MCF 10A (cell line): ENCODE measurements at regions not wholly inside any gene's neighbourhood (a gene's known extent, or its start where the extent isn't known, plus 50 kb on each side); places are given as distances from the start of the nearest gene placed in this dataset.
A peak's percentile ranks its signal among the peaks of the same experiment; 100 is the strongest.

ENCODE experiments used
- BruUV-seq: library from RNA; stranded (reverse); fragments of 400-500 nt; replicated peaks from 2 replicates; lab custom pipeline; 2021; lab: Mats Ljungman, UMichigan
- CTCF ChIA-PET: fragments of 300-600 bp; sonication (Branson Sonifier 250); formaldehyde crosslinking; extraction: SDS; loops from one replicate; lab custom pipeline; 2021; ENCODE audit warnings: antibody characterized with exemption, inconsistent platforms; lab: Yijun Ruan, JAX
- POLR2A ChIA-PET: fragments of 300-600, 350-650 bp; sonication (Branson Sonifier 250); formaldehyde crosslinking; extraction: SDS; loops from one replicate; lab custom pipeline; 2020; ENCODE audit warnings: antibody characterized with exemption, inconsistent platforms; lab: Yijun Ruan, JAX
- DNase-seq: peaks from one replicate; pipeline ENCODE4 v3.0.0-alpha.2; 2018; ENCODE audit not compliant: unreplicated experiment
- H3K27ac Mint-ChIP-seq: one replicate; pipeline ENCODE4 v1.8.0; 2022; ENCODE audit warnings: mild to moderate bottlenecking, low read depth, mixed read lengths; ENCODE audit not compliant: unreplicated experiment
- H3K27me3 Mint-ChIP-seq: one replicate; pipeline ENCODE4 v1.8.0; 2022; ENCODE audit warnings: mixed read lengths; ENCODE audit not compliant: insufficient read depth, unreplicated experiment
- H3K36me3 Mint-ChIP-seq: one replicate; pipeline ENCODE4 v1.8.0; 2022; ENCODE audit warnings: mild to moderate bottlenecking, moderate library complexity, mixed read lengths; ENCODE audit not compliant: insufficient read depth, unreplicated experiment
- H3K4me1 Mint-ChIP-seq: one replicate; pipeline ENCODE4 v1.8.0; 2022; ENCODE audit warnings: mixed read lengths; ENCODE audit not compliant: insufficient read depth, unreplicated experiment
- H3K4me3 Mint-ChIP-seq: one replicate; pipeline ENCODE4 v1.8.0; 2022; ENCODE audit warnings: mild to moderate bottlenecking, moderate library complexity, mixed read lengths; ENCODE audit not compliant: unreplicated experiment
- H3K9me3 Mint-ChIP-seq: one replicate; pipeline ENCODE4 v1.8.0; 2022; ENCODE audit warnings: mixed read lengths; ENCODE audit not compliant: unreplicated experiment
- CTCF ChIP-seq: fragments of 200-600 bp; IDR thresholded peaks from one replicate; pipeline ENCODE4 v1.8.0; 2022; ENCODE audit warnings: antibody characterized with exemption, mild to moderate bottlenecking; ENCODE audit not compliant: unreplicated experiment
- intact Hi-C: fragments of 100-400 bp; cut with micrococcal nuclease; formaldehyde crosslinking; loops from 2 replicates; pipeline ENCODE4 v1.14.1; 2022

- no peak for DNase-seq
- TF ChIP-seq CTCF = no peak
- CTCF ChIA-PET = no interaction called here
- intact Hi-C loops = loop anchor here (2.0 kb wide), 1 partner anchor 71 kb away; no protein-coding TSS in a partner anchor
- Mint-ChIP-seq H3K27ac (no peak overlapping the region), H3K9me3 (peaks cover 9% of the 10 kb centered on the region), H3K4me1 (peaks cover 11% of the 10 kb centered on the region), H3K36me3 (no peaks in the 10 kb centered on the region), H3K27me3 (no peaks in the 10 kb centered on the region), H3K4me3 (no peak overlapping the region)
- POLR2A ChIA-PET = no interaction called here
- no TSS peak for BruUV-seq
Observed at GRCh38 chr18:68399721-68400120, 315.2 kb downstream of the TMX3 start.

- H3K27ac Mint-ChIP-seq = no peak overlapping the region
- H3K4me3 Mint-ChIP-seq = no peak overlapping the region
- DNase-seq = peak; percentile 73
- no peak for TF ChIP-seq CTCF
- H3K36me3 Mint-ChIP-seq = no peaks in the 10 kb centered on the region
- H3K27me3 Mint-ChIP-seq = no peaks in the 10 kb centered on the region
- ChIA-PET CTCF (interaction anchor here (0.6 to 1.4 kb wide), 3 partner anchors 10 to 121 kb away, joined by 3 to 5 read pairs (median 4); no protein-coding TSS in a partner anchor), POLR2A (no interaction called here)
- intact Hi-C loops = no loop called here
- BruUV-seq = no TSS peak
- peaks cover 11% of the 10 kb centered on the region for H3K4me1 Mint-ChIP-seq
- peaks cover 9% of the 10 kb centered on the region for H3K9me3 Mint-ChIP-seq
Observed at GRCh38 chr18:68397241-68398035, 317.5 kb downstream of the TMX3 start.

DNA sequence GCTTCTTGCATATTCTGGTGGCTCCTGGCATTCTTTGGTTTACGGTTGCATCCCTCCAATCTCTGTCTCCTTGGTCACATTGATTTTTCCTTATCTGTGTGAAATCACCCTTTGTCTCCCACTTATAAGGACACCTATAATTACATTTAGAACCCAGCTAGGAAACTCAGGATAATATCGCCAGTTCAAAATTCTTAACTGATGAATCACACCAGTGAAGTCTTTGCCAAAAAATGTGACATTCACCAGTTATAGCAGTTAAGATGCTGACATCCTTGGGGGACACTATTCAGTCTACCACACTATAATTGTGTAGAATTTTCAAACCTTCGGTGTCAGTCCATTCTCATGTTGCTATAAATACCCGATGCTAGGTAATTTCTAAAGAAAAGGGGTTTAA, 320.2 kb downstream of the TMX3 start:
- no peaks in the 10 kb centered on the region for H3K36me3 Mint-ChIP-seq
- intact Hi-C loops = no loop called here
- H3K4me1 Mint-ChIP-seq = peaks cover 11% of the 10 kb centered on the region
- H3K9me3 Mint-ChIP-seq = peaks cover 9% of the 10 kb centered on the region
- ChIA-PET CTCF (interaction anchor here (0.6 to 1.2 kb wide), 3 partner anchors 13 to 228 kb away, joined by 3 to 5 read pairs (median 4); no protein-coding TSS in a partner anchor), POLR2A (no interaction called here)
- H3K27me3 Mint-ChIP-seq = no peaks in the 10 kb centered on the region
- no peak for TF ChIP-seq CTCF
- BruUV-seq = no TSS peak
- H3K4me3 Mint-ChIP-seq = no peak overlapping the region
- DNase-seq = peak; percentile 9
- no peak overlapping the region for H3K27ac Mint-ChIP-seq

DNA sequence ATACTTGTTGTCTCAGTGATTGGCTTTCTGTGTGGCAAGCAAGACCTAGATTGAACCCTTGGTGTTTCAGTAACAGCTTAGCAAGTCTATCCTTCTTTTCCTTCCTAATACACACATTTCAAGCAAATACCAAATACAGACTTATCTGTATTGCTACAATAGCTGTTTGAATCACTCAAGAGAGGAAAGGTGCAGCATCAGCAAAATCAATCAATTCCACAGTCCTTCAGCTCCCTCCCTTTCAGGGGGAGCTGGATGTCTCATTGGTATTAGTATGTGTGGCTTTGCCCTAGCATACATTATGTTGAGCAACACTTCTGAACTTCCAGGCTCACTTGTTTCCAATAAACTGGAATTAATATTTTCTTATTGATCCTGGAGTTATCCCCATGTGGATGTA, 323.1 kb downstream of the TMX3 start:
- Mint-ChIP-seq H3K4me3 (no peak overlapping the region), H3K27ac (no peak overlapping the region), H3K27me3 (no peaks in the 10 kb centered on the region), H3K4me1 (no peaks in the 10 kb centered on the region), H3K9me3 (no peaks in the 10 kb centered on the region), H3K36me3 (no peaks in the 10 kb centered on the region)
- ChIA-PET POLR2A (no interaction called here), CTCF (interaction anchor here (0.5 to 0.8 kb wide), 2 partner anchors 31 to 333 kb away, joined by 3 read pairs; no protein-coding TSS in a partner anchor)
- no TSS peak for BruUV-seq
- intact Hi-C loops = no loop called here
- DNase-seq = no peak
- TF ChIP-seq CTCF = no peak
